CD1c-positive myeloid dendritic cell (primary cell): ENCODE measurements at regions not wholly inside any gene's neighbourhood (a gene's known extent, or its start where the extent isn't known, plus 50 kb on each side); places are given as distances from the start of the nearest gene placed in this dataset.

Experiments used
- DNase-seq: peaks from one replicate; pipeline ENCODE4 v3.0.0-alpha.2; 2016; ENCODE audit errors: extremely low spot score

GRCh38 chr21:28344985-28345384 is 647.7 kb downstream of the LTN1 start:
- DNase-seq = no peak

DNA sequence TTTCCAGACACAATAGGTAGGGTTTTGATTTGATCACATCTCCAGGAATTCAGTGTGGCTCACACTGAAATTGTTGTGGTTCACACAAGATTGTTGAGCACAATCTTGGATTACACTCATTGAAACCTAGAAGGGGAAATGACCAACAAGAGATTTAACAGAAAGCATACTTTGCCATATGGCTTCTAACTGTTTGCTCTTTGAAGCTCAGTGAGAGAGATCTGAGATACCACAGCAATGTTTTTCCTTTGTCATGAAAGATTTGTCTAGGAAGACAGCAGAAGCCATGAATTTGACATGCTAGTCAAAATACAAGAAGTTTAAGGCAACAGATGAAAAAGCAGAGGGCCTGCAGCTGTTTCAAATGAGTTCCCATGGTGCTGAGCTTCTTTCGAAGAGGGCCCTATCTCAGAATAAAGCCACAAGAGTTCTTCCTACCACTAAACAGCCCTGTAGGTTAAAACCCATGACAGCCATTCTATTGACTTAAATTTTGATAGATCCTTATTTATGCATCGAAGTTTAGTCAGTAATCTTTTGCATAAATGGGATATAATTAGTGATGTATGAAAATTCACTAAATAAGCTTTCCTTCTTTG is 650.4 kb downstream of the LTN1 start:
- no peak for DNase-seq

- DNase-seq = no peak
Measured at GRCh38 chr21:28339403-28339802, 653.3 kb downstream of the LTN1 start.

- no peak for DNase-seq
Measured at GRCh38 chr21:28338701-28339305, 653.9 kb downstream of the LTN1 start.

GRCh38 chr21:28337315-28337714 is 655.4 kb downstream of the LTN1 start:
- peak; percentile 26 for DNase-seq

GRCh38 chr21:28336314-28336713 is 656.4 kb downstream of the LTN1 start:
- DNase-seq = peak; percentile 15

DNA sequence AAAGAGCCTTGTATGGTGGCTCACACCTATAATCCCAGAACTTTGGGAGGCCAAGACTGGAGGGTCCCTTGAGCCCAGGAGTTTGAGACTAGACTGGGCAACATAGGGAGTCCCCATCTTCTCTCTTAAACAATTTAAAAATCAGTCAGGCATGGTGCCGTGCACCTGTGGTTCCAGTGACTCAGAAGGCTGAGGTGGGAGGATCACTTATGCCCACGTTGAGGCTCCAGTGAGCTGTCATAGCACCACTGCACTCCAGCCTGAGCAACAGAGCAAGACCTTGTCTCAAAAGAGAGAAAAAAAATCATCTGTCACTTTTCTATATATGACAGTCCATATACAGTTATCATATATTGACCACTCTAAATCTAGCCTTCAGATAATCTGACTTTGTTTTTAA is 658.3 kb downstream of the LTN1 start:
- DNase-seq = no peak

DNA sequence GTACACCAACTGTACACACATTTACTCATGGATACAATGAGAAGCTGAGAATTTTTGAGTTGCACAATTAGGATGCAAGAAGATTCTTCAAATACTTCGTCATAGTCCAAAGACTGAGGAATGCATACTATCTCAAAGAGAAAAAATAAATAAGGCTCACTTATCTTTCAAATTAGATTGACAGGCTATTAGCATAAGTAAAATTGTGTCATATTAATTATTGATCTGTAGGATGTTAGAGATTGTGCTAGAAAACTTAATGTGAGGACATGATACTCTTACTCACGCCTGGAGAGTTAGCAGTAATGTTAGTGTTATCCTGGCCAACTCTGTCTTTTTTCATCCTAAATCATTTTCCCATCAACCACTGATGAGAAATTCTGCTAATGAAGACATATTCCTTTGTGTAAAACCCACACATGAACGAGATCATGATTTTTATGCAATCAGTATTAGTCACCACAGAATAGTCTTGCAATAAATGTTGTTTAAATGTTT is 659.0 kb downstream of the LTN1 start:
- DNase-seq = no peak

- DNase-seq = no peak
Measured at GRCh38 chr21:28332796-28333195, 659.9 kb downstream of the LTN1 start.

DNA sequence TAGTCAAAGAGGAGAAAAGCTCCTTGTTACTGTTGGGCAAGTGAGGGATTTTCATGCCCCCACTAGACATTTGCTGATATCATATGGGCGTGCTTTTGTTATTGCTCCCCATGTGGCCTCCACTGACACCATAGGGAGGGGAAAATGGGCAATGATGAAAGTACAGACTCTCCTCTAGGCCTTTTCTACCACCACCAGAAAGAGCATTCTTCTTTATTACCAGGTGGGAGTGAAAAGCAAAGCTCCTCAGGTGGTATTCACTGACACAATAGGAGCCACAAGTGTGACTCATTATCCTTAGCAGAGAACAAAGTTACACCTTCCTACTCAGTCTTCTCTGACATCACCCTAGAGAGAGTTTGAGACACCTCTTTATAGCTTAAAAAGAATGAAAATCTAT is 667.1 kb downstream of the LTN1 start:
- DNase-seq = no peak

GRCh38 chr21:28324690-28325089 is 668.0 kb downstream of the LTN1 start:
- no peak for DNase-seq

DNA sequence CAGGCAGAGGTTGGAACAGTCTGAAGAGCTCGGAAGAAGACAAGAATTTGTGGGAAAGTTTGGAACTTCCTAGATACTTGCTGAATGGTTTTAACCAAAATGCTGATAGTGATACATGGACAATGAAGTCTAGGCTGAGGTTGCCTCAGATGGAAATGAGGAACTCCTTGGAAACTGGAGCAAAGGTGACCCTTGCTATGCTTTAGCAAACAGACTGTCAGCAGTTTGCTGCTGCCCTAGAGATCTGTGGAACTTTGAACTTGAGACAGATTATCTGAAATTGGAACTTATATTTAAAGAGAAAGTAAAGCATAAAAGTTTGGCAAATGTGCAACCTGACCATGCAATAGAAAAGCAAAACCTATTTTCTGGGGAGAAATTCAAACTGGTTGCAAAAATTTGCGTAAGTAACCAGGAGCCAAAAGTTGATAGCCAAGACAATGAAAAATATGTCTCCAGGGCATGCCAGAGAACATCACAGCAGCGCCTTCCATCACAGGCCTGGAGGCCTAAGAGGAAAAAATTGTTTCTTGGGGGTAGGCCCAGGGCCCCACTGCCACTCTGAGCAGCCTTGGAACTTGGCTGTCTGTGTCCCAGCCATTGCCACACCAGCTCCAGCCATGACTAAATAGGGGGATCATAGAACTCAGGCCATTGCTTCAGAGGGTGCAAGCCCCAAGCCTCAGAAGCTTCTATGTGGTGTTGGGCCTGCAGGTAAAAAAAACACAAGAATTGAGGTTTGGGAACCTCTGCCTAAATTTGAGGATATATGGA is 675.3 kb downstream of the LTN1 start:
- DNase-seq = peak; percentile 3

- DNase-seq = no peak
Measured at GRCh38 chr21:28311411-28312190, 681.1 kb downstream of the LTN1 start.

DNA sequence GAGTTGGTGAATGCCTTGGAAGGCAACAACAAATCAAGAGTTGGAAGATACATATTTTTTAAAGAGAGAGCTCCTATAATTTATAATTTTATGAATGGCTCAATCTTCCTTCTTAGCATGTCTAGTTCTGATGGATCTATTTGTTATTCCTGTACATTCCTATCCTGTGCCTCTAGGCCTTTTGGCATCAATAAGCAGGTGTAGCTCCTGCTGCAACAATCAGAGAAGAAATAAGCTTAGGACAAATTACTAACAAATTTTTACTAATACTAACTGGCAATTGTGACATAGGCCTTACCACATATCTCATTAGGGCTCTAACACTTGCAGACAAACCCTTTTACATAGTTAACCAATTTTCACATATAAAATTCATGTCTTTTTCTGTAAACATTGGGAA is 682.0 kb downstream of the LTN1 start:
- no peak for DNase-seq

- no peak for DNase-seq
Measured at GRCh38 chr21:28310171-28310685, 682.4 kb downstream of the LTN1 start.

GRCh38 chr21:28309596-28309995 is 683.1 kb downstream of the LTN1 start:
- no peak for DNase-seq

- DNase-seq = no peak
Measured at GRCh38 chr21:28308516-28308915, 684.2 kb downstream of the LTN1 start.

GRCh38 chr21:28299946-28300345 is 692.7 kb downstream of the LTN1 start:
- DNase-seq = no peak

- DNase-seq = no peak
Measured at GRCh38 chr21:28298251-28298672, 694.4 kb downstream of the LTN1 start.

DNA sequence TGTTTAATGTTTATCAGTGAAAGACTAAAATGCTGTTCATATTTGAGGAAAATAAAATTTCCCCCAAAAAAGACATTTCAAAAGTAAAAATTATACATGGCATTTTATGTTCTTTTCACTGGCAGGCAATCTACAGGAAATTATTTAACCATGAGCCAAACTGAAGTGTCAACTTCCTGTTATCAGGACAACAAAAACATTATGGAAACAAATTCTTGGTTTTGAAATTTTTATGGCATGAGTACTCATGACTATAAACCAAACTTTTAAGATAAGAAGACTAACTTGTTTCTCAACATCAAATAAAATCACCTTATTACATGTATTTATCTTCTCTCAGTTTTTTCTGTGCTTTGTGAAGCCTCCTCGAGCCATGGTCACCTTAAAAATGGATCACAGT is 698.6 kb downstream of the LTN1 start:
- DNase-seq = no peak

DNA sequence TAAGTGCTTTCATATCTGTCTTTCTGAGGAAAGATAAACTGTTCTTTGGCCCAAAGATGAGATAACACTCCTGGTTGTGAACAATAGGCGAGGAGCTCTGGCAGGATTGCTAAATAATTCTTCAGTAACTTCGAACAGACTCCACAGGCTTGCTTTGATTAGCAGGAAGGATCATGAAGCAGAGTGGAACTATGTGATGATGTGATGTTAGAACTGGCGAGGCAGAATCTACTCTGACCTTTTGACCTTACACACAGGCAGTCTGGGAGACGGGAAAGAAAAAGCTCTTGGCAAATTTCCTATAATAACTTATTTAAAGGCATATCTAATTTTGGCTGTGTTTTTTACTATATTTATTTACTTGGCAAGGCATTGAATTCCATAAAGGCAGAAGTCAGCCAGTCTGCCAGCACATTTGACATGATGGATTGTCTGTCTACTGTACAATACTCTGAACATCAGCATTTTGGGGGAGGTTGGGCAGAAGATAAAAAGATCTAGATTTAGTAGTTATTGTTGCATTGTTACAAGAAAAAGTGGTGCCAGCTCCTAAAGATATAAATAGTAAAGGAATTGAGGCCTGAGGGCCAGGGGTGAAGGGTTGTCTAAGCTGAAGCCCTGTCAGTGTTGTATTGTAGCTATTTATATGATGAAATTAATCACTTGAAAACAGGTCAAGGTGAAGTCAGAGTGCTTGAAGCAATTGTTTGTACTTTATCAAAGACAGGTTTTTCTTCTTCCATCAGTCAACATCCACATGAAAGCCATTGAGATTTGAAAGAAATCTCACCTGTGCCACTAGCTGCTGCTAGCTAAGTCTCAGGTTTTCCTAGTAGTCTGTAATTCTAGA is 708.8 kb downstream of the LTN1 start:
- DNase-seq = no peak
